BLaER1 (cell line): ENCODE measurements at regions not wholly inside any gene's neighbourhood (a gene's known extent, or its start where the extent isn't known, plus 50 kb on each side); places are given as distances from the start of the nearest gene placed in this dataset.
"Not testable (repeated sequence)": the region's sequence is repeated elsewhere in the genome, so short reads cannot be mapped to it uniquely, and the experiment has no call there.

Experiments
- H3K27ac ChIP-seq: shearing (Covaris generic); formaldehyde crosslinking; 2 replicates; pipeline ENCODE4 v1.8.1; 2022
- H3K27me3 ChIP-seq: shearing (Covaris generic); formaldehyde crosslinking; 2 replicates; pipeline ENCODE4 v1.8.1; 2022
- H3K36me3 ChIP-seq: shearing (Covaris generic); formaldehyde crosslinking; 2 replicates; pipeline ENCODE4 v1.8.1; 2022
- H3K4me1 ChIP-seq: shearing (Covaris generic); formaldehyde crosslinking; 2 replicates; pipeline ENCODE4 v1.8.1; 2022
- H3K4me2 ChIP-seq: shearing (Covaris generic); formaldehyde crosslinking; 2 replicates; pipeline ENCODE4 v1.8.1; 2022
- H3K4me3 ChIP-seq: shearing (Covaris generic); formaldehyde crosslinking; 2 replicates; pipeline ENCODE4 v1.8.1; 2022
- H3K9ac ChIP-seq: shearing (Covaris generic); formaldehyde crosslinking; 2 replicates; pipeline ENCODE4 v1.8.1; 2022
- H3K9me3 ChIP-seq: shearing (Covaris generic); formaldehyde crosslinking; 2 replicates; pipeline ENCODE4 v1.8.1; 2022
- H4K20me1 ChIP-seq: shearing (Covaris generic); formaldehyde crosslinking; 2 replicates; pipeline ENCODE4 v1.8.1; 2022
- Cebpa-rat ChIP-seq: shearing (Covaris generic); IDR thresholded peaks from 2 replicates; pipeline ENCODE4 v1.8.1; 2022

GRCh38 chr2:239797316-239797715, 227.8 kb downstream of the NDUFA10 start:
- Histone ChIP-seq H3K9me3 (peaks cover 13% of the 10 kb centered on the region), H4K20me1 (no peaks in the 10 kb centered on the region), H3K9ac (no peak overlapping the region), H3K4me2 (no peak overlapping the region), H3K36me3 (no peaks in the 10 kb centered on the region), H3K4me3 (no peak overlapping the region), H3K27ac (no peak overlapping the region), H3K4me1 (peaks cover 6% of the 10 kb centered on the region), H3K27me3 (no peaks in the 10 kb centered on the region)
- TF ChIP-seq Cebpa-rat: no peak

- H3K27ac ChIP-seq, H3K4me3 ChIP-seq, H4K20me1 ChIP-seq, H3K27me3 ChIP-seq, H3K9ac ChIP-seq, H3K9me3 ChIP-seq, H3K4me2 ChIP-seq, H3K36me3 ChIP-seq: not testable (repeated sequence)
- peaks cover 21% of the 10 kb centered on the region for H3K4me1 ChIP-seq
Measured at GRCh38 chr2:239795761-239796160, 229.4 kb downstream of the NDUFA10 start.

GRCh38 chr2:239793836-239794235, 231.3 kb downstream of the NDUFA10 start:
- no peak overlapping the region for H3K4me2 ChIP-seq
- no peak for TF ChIP-seq Cebpa-rat
- no peaks in the 10 kb centered on the region for H3K9me3 ChIP-seq
- no peak overlapping the region for H3K9ac ChIP-seq
- H3K4me3 ChIP-seq: no peak overlapping the region
- no peak overlapping the region for H3K27ac ChIP-seq
- peaks cover 40% of the 10 kb centered on the region for H3K4me1 ChIP-seq
- no peaks in the 10 kb centered on the region for H3K36me3 ChIP-seq
- H3K27me3 ChIP-seq: no peaks in the 10 kb centered on the region
- no peaks in the 10 kb centered on the region for H4K20me1 ChIP-seq

- no peak overlapping the region for H3K4me3 ChIP-seq
- H3K27ac ChIP-seq: no peak overlapping the region
- H3K9me3 ChIP-seq: no peaks in the 10 kb centered on the region
- no peaks in the 10 kb centered on the region for H3K36me3 ChIP-seq
- H3K27me3 ChIP-seq: no peaks in the 10 kb centered on the region
- H3K4me1 ChIP-seq: peaks cover 47% of the 10 kb centered on the region
- no peaks in the 10 kb centered on the region for H4K20me1 ChIP-seq
- H3K9ac ChIP-seq: no peak overlapping the region
- TF ChIP-seq Cebpa-rat: no peak
- no peak overlapping the region for H3K4me2 ChIP-seq
Measured at GRCh38 chr2:239793086-239793485, 232.1 kb downstream of the NDUFA10 start.

GRCh38 chr2:239792405-239793084, 232.6 kb downstream of the NDUFA10 start:
- no peaks in the 10 kb centered on the region for H3K27me3 ChIP-seq
- TF ChIP-seq Cebpa-rat: no peak

GRCh38 chr2:239791526-239792404, 233.4 kb downstream of the NDUFA10 start:
- Histone ChIP-seq H3K36me3 (no peaks in the 10 kb centered on the region), H3K9me3 (no peaks in the 10 kb centered on the region), H3K27me3 (no peaks in the 10 kb centered on the region), H4K20me1 (no peaks in the 10 kb centered on the region), H3K27ac (no peak overlapping the region), H3K4me1 (peaks cover 52% of the 10 kb centered on the region), H3K4me3 (no peak overlapping the region), H3K9ac (no peak overlapping the region), H3K4me2 (peak overlapping the region; percentile 17)
- no peak for TF ChIP-seq Cebpa-rat

More at GRCh38 chr2:239792405-239793084, 232.6 kb downstream of the NDUFA10 start:
- no peak overlapping the region for H3K9ac ChIP-seq
- no peaks in the 10 kb centered on the region for H3K36me3 ChIP-seq
- H3K4me1 ChIP-seq: peaks cover 52% of the 10 kb centered on the region
- H3K27ac ChIP-seq: no peak overlapping the region
- no peak overlapping the region for H3K4me3 ChIP-seq
- H4K20me1 ChIP-seq: no peaks in the 10 kb centered on the region
- H3K9me3 ChIP-seq: no peaks in the 10 kb centered on the region
- peak overlapping the region; percentile 17; the same call in 1 of the 2 replicates for H3K4me2 ChIP-seq

- Histone ChIP-seq H3K4me1 (peaks cover 52% of the 10 kb centered on the region), H3K27ac (peak overlapping the region; percentile 45; the same call in 1 of the 2 replicates), H3K27me3 (no peaks in the 10 kb centered on the region), H3K4me2 (peak overlapping the region; percentile 70), H4K20me1 (no peaks in the 10 kb centered on the region), H3K9ac (peak overlapping the region; percentile 12; the same call in 1 of the 2 replicates), H3K36me3 (no peaks in the 10 kb centered on the region), H3K9me3 (peaks cover 5% of the 10 kb centered on the region), H3K4me3 (no peak overlapping the region)
- TF ChIP-seq Cebpa-rat: no peak
Measured at GRCh38 chr2:239790721-239791120, 234.4 kb downstream of the NDUFA10 start.

GRCh38 chr2:239790313-239790712, 234.8 kb downstream of the NDUFA10 start:
- Histone ChIP-seq H4K20me1 (no peaks in the 10 kb centered on the region), H3K4me1 (peaks cover 52% of the 10 kb centered on the region), H3K4me3 (no peak overlapping the region), H3K27me3 (no peaks in the 10 kb centered on the region), H3K36me3 (no peaks in the 10 kb centered on the region), H3K9ac (peak overlapping the region; percentile 12; the same call in 1 of the 2 replicates), H3K27ac (peak overlapping the region; percentile 45), H3K4me2 (peak overlapping the region; percentile 70), H3K9me3 (peaks cover 9% of the 10 kb centered on the region)
- no peak for TF ChIP-seq Cebpa-rat

- Histone ChIP-seq H3K36me3 (no peaks in the 10 kb centered on the region), H4K20me1 (no peaks in the 10 kb centered on the region), H3K4me1 (peaks cover 52% of the 10 kb centered on the region), H3K27ac (peak overlapping the region; percentile 45), H3K4me2 (peak overlapping the region; percentile 70), H3K4me3 (no peak overlapping the region), H3K9me3 (peaks cover 10% of the 10 kb centered on the region), H3K27me3 (no peaks in the 10 kb centered on the region), H3K9ac (no peak overlapping the region; the same call in 1 of the 2 replicates)
- TF ChIP-seq Cebpa-rat: no peak
Measured at GRCh38 chr2:239789711-239790110, 235.4 kb downstream of the NDUFA10 start.

- H3K9ac ChIP-seq: no peak overlapping the region
Measured at GRCh38 chr2:239788576-239789098, 236.5 kb downstream of the NDUFA10 start.

More at GRCh38 chr2:239788576-239789098, 236.5 kb downstream of the NDUFA10 start:
- peak overlapping the region; percentile 70 for H3K4me2 ChIP-seq
- H3K4me3 ChIP-seq: no peak overlapping the region
- peaks cover 52% of the 10 kb centered on the region for H3K4me1 ChIP-seq
- H3K36me3 ChIP-seq: no peaks in the 10 kb centered on the region
- H3K27me3 ChIP-seq: no peaks in the 10 kb centered on the region
- no peak overlapping the region for H3K27ac ChIP-seq
- no peaks in the 10 kb centered on the region for H4K20me1 ChIP-seq
- H3K9me3 ChIP-seq: peaks cover 10% of the 10 kb centered on the region
- TF ChIP-seq Cebpa-rat: no peak
